GM12865 (cell line): ENCODE measurements at regions not wholly inside any gene's neighbourhood (a gene's known extent, or its start where the extent isn't known, plus 50 kb on each side); places are given as distances from the start of the nearest gene placed in this dataset.
"Not testable (repeated sequence)": the region's sequence is repeated elsewhere in the genome, so short reads cannot be mapped to it uniquely, and the experiment has no call there.

Experiments
- DNase-seq: peaks from one replicate; pipeline ENCODE4 v3.0.0; 2010; ENCODE audit warnings: low read depth
- H3K4me3 ChIP-seq: 2 replicates; pipeline ENCODE4 v1.5.1; 2011; ENCODE audit warnings: mild to moderate bottlenecking, low read depth, low read length, control low read depth
- TF ChIP-seq, protein P1 (sequence below): IDR thresholded peaks from 2 replicates; pipeline ENCODE4 v1.5.1; 2011; ENCODE audit warnings: low read length, control low read depth, low read depth, inconsistent platforms; ENCODE audit not compliant: insufficient read depth; ENCODE audit errors: missing control alignments

DNA sequence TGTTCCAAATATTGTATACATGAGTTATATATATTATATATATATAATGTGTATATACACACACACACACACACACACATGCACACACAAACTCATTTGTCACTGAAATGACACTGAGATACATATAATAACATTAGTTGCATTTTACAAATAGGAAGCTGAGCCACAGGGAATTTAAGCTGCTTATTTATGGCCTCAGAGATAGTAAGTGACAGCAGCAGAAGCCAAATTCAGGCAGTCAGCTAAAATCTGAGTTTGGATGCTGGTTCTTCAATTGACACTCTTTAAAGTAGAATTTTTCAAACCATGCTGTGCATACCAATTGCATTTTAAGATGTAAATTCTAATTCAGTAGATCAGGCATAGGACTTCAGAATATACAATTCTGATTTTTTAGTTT lies 163.3 kb upstream of the CTSO start:
- no peak overlapping the region for H3K4me3 ChIP-seq
- no peak for DNase-seq
- TF ChIP-seq, protein P1, sequence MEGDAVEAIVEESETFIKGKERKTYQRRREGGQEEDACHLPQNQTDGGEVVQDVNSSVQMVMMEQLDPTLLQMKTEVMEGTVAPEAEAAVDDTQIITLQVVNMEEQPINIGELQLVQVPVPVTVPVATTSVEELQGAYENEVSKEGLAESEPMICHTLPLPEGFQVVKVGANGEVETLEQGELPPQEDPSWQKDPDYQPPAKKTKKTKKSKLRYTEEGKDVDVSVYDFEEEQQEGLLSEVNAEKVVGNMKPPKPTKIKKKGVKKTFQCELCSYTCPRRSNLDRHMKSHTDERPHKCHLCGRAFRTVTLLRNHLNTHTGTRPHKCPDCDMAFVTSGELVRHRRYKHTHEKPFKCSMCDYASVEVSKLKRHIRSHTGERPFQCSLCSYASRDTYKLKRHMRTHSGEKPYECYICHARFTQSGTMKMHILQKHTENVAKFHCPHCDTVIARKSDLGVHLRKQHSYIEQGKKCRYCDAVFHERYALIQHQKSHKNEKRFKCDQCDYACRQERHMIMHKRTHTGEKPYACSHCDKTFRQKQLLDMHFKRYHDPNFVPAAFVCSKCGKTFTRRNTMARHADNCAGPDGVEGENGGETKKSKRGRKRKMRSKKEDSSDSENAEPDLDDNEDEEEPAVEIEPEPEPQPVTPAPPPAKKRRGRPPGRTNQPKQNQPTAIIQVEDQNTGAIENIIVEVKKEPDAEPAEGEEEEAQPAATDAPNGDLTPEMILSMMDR, result no peak

DNA sequence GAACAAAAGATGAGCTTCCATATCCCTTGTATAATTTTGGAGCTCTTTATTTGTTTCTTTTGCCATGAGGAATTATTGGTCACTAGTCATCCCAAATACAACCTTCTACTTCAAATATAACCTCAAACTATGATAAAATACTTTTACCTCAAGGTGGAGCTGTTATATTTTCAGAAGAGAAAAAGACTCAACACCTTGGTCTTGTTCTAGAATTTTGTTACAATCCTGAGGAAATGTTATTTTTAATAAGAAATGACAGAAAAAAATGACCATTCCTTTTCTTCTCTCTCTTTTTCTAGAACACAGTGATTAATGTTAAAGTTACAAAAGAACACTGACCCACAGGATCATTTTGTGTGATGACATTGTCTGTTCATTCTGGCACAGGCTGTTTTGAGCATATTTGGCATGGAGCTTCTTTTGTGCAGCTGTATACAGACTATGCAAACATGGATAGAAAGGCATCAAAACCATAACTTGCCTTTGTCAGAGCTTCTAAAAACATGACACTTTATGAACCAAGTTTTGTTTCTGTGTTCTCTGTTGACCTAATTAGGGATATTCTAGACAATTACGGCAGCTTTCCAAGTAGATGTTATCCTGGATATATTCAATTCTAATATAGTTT lies 159.6 kb upstream of the CTSO start:
- TF ChIP-seq, protein P1, result peak; percentile 4
- no peak overlapping the region for H3K4me3 ChIP-seq
- no peak for DNase-seq

DNA sequence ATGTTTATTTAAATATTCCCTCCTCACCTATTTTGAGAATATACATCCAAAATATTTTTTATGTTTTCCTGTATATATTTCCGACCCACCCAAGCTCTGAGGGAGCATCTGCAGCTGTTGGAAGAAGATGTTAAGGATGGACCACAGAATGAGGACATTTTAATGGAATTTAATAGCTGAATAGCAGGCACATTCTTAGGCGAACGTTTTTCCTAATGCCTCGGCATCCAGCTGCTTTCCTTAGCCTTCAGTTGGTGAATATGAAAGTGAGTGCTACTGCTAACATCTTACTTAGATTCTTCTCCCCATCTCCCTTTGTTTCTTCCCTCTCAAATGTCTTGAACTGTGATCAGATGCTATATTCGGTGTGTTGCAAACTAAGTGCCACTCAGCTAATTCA lies 158.0 kb upstream of the CTSO start:
- H3K4me3 ChIP-seq, result no peak overlapping the region
- TF ChIP-seq, protein P1, result no peak
- no peak for DNase-seq

DNA sequence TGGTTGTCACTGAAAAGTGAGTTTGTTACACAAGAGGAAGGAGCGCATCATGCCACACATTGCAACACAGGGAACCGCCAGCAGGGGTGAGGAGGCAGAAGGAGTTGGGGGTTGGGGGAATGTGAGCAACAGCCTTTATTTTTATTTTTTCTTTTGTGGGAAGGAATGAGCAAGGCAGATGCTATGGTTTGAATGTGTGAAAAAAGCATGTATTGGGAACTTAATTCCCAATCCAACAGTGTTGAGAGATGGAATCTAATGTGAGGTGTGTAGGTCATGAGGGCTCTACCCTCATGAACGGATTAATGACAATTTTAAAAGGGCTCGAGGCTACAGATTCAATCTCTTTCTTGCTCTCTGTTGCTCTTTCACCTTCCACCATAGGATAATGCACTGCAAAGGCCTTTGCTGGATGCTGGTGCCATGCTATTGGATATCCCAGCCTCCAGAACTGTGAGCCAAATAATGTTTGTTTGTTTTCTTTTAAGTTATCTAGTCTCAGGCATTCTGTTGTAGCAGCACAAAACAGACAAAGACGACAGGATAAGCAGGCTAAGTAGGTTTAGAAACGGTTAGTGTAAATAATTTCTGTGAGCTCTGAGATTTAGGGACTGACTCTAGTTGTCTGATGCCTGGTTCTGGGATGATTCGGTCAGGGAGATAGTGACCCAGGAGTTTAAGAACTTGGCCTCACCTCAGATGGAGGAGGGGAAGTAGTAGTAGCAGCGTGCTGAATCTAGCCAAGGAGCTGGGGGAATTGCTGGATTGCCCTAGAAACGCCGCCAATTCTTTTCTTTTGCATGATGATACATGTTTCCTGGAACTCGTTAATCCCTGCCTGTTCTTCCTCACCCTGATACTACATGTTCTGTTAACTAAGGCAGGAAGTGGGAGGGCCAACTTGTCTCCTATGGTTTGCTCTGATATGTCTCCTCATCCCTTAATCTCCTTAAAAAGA lies 156.6 kb upstream of the CTSO start:
- no peak overlapping the region for H3K4me3 ChIP-seq
- peak; percentile 5 for DNase-seq
- TF ChIP-seq, protein P1, result peak; percentile 30

DNA sequence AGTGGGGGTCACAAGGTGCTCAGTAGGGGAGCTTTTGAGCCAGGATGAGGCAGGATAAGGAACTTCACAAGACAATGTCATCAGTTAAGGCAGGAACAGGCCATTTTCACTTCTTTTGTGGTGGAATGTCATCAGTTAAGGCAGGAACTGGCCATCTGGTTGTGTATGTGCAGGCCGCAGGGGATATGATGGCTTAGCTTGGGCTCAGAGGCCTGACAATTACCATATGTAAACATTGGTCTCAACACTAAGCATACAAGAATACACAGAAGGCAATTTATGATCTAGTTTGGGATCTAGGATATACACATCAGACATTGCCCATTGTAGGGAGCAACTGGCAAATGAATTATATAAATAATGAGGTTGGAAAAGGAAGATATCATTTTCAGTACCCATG lies 155.4 kb upstream of the CTSO start:
- not testable (repeated sequence) for DNase-seq, H3K4me3 ChIP-seq

DNA sequence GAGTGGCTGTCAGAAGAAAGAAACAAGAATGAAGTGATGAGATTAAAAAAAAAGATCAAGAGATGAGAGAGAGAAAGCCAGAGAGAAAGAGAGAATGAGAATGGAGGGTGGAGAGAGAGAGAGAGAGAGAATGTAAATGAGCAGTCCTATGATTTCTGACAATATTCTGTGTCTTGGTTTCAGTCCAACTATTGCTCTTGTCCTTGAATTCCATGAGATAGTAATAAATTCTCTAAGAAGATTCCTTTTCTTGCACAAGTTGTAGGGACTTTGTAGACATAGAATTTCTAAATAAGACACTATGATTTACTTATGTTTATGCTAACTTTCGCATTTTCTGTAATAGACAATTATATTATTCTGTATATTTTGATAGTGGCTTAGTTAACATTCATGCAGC lies 149.6 kb upstream of the CTSO start:
- TF ChIP-seq, protein P1, result no peak
- no peak for DNase-seq
- H3K4me3 ChIP-seq, result no peak overlapping the region

DNA sequence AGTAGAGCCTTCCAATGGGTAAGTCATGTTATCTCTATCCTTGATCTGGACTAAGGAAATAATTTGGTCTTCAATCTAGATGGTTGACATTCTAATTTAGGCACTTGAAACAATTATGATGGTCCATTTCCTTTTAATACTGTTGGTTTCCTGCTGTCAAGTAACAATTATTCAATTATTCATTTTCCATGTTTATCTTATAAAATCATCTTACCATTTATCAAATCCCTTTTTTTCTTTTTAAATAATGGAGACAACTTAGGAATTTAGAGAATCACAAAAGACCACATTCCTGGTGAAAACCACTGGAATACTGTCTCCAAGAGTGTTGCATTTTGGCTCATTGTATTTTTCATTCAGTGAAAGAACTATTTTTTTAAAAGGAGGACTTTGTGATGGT lies 148.7 kb upstream of the CTSO start:
- no peak overlapping the region for H3K4me3 ChIP-seq
- TF ChIP-seq, protein P1, result no peak
- DNase-seq, result no peak
